Heart left ventricle (tissue), 16 donors: ENCODE measurements at regions not wholly inside any gene's neighbourhood (a gene's known extent, or its start where the extent isn't known, plus 50 kb on each side); places are given as distances from the start of the nearest gene placed in this dataset.
A peak's percentile ranks its signal among the peaks of the same experiment; 100 is the strongest.

ENCODE experiments used
- ATAC-seq, 4 donors: fragments of 200-7000 bp; cut with Tn5 transposase; one replicate each; pipeline ENCODE4 v1.9.1; 2020 to 2022; ENCODE audit warnings: moderate library complexity in 4 of 4, mild to moderate bottlenecking in 3 of 4, moderate number of reproducible peaks in 1 of 4
- DNase-seq, 5 donors: peaks; one replicate each; pipeline ENCODE4 v3.0.0-alpha.2; 2020
- H3K27ac ChIP-seq, 12 donors: fragments of 200-600 bp; sonication (generic) in 4 of 12; one replicate each; pipeline versions ENCODE4 v1.5.0 to v1.8.0; 2016 to 2022; ENCODE audit warnings: mild to moderate bottlenecking in 2 of 12
- H3K27me3 ChIP-seq, 9 donors: fragments of 200-600 bp; sonication (generic) in 2 of 9; one replicate each; pipeline versions ENCODE4 v1.5.1 to v1.8.0; 2016 to 2022; ENCODE audit warnings: mild to moderate bottlenecking in 3 of 9
- H3K36me3 ChIP-seq, 9 donors: fragments of 200-600 bp; sonication (generic) in 2 of 9; one replicate each; pipeline versions ENCODE4 v1.5.0 to v1.8.0; 2018 to 2022; ENCODE audit warnings: mild to moderate bottlenecking in 2 of 9
- H3K4me1 ChIP-seq, 12 donors: fragments of 200-600 bp; sonication (generic) in 4 of 12; one replicate each; pipeline versions ENCODE4 v1.5.0 to v1.8.0; 2016 to 2022; ENCODE audit warnings: mild to moderate bottlenecking in 3 of 12
- H3K4me3 ChIP-seq, 12 donors: fragments of 200-600 bp; sonication (generic) in 4 of 12; one replicate each; pipeline versions ENCODE4 v1.5.0 to v1.8.0; 2017 to 2022; ENCODE audit warnings: mild to moderate bottlenecking in 9 of 12, moderate library complexity in 4 of 12
- H3K9me3 ChIP-seq, 12 donors: fragments of 200-600 bp; sonication (generic) in 4 of 12; one replicate each; pipeline versions ENCODE4 v1.5.0 to v1.8.0; 2016 to 2022; ENCODE audit warnings: mild to moderate bottlenecking in 1 of 12
- POLR2A ChIP-seq, 2 donors: fragments of 450-650 bp; IDR thresholded peaks; one replicate each; pipeline ENCODE4 v1.6.1; 2017; ENCODE audit warnings: antibody characterized with exemption in 2 of 2, mild to moderate bottlenecking in 2 of 2, moderate library complexity in 2 of 2
- WGBS, 4 donors: extraction: QIAGEN DNeasy Blood & Tissue Kit in 2 of 4; methylation state at CpG; one replicate each; pipeline versions ENCODE4 v1.1.5 to v1.1.7; 2013 to 2018; 5-methylcytosine and 5-hydroxymethylcytosine counted together
- intact Hi-C, 10 donors: fragments of 100-400 bp; cut with DNase I; formaldehyde crosslinking; loops; one replicate each; pipeline versions ENCODE4 v1.11.1 to v1.14.2; 2022
- TF ChIP-seq, protein P1 (sequence below), 12 donors: fragments of 200-600 bp; sonication (generic) in 4 of 12; IDR thresholded peaks; one replicate each; pipeline versions ENCODE4 v1.5.0 to v1.8.0; 2018 to 2022; ENCODE audit warnings: antibody characterized with exemption in 12 of 12, mild to moderate bottlenecking in 5 of 12
- donor health status: ischemic (EF 13 %, LVEDD 7.1; RV severe dilation, severe dysfunction).
- donor health status: healthy with polysubstance abuse.
- donor health status: DM: no; HTN: yes; CAD: no.
- donor health status: DM: no; HTN: no; CAD: no.
- donor health status: ischemic (EF 25% LVEDD 6.9; RV normal size, moderate dysfunction).
- donor health status: ischemic (EF 25% LVEDD 5.7; RV mildly dilated, moderate dysfunction).
- donor health status: healthy.
- donor health status: DM: yes; HTN: yes; CAD: no.
- donor health status: ischemic (EF 35%, LVEDD 5.7; RV mildly dilated, moderate dysfunction).
- donor health status: nonischemic (EF 11% LVEDD 7.7; RV severe dilation, severe dysfunction).
- donor health status: DM: yes; HTN: yes; CAD: no.
- donor health status: PGD.
- donor health status: ischemic (EF 29% LVEDD 5.4; RV normal size, mild dysfunction).
- donor health status: nonischemic (EF 23%, LVEDD 6.1; RV moderate dilation, normal function).

DNA sequence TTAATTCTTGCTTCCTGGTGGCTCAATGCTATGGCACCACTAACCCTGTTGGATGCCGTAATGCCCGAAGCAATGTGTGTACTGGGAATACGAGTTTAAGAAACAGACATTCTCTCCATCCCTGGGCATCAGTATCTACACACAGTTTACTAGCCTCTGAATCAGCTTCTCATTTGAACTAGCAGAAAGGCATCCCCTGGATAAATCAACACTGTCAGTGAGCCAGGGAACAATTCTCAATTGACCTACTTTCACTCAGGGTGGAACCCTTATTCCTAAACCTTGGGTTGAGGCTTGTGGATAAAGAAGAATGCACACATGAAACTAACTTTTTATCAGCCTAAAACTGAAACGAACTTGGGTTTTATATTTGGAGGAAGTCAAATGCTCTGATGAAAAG lies 331.0 kb downstream of the GADD45G start:
- intact Hi-C loops: loop anchor here in 2 of 10 donors (5.0 to 10.0 kb wide), 2 partner anchors 66 to 169 kb away; no protein-coding TSS in a partner anchor
- Histone ChIP-seq H3K4me1 (peaks cover 0 to 9% (median 0%) of the 10 kb centered on the region in 12 donors), H3K27me3 (no peaks in the 10 kb centered on the region), H3K4me3 (no peak overlapping the region), H3K36me3 (no peaks in the 10 kb centered on the region), H3K9me3 (no peaks in the 10 kb centered on the region), H3K27ac (no peak overlapping the region)
- no peak for TF ChIP-seq POLR2A (IDR thresholded peaks at IDR 0.05)
- TF ChIP-seq, protein P1, sequence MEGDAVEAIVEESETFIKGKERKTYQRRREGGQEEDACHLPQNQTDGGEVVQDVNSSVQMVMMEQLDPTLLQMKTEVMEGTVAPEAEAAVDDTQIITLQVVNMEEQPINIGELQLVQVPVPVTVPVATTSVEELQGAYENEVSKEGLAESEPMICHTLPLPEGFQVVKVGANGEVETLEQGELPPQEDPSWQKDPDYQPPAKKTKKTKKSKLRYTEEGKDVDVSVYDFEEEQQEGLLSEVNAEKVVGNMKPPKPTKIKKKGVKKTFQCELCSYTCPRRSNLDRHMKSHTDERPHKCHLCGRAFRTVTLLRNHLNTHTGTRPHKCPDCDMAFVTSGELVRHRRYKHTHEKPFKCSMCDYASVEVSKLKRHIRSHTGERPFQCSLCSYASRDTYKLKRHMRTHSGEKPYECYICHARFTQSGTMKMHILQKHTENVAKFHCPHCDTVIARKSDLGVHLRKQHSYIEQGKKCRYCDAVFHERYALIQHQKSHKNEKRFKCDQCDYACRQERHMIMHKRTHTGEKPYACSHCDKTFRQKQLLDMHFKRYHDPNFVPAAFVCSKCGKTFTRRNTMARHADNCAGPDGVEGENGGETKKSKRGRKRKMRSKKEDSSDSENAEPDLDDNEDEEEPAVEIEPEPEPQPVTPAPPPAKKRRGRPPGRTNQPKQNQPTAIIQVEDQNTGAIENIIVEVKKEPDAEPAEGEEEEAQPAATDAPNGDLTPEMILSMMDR (IDR thresholded peaks at IDR 0.05): no peak
- DNase-seq (no peak), ATAC-seq (peak in 1 of 4 donors; percentile 42)
- 77 to 83% (median 82%) methylated on average over 4 of the region's 4 CpGs for WGBS, 4 donors

DNA sequence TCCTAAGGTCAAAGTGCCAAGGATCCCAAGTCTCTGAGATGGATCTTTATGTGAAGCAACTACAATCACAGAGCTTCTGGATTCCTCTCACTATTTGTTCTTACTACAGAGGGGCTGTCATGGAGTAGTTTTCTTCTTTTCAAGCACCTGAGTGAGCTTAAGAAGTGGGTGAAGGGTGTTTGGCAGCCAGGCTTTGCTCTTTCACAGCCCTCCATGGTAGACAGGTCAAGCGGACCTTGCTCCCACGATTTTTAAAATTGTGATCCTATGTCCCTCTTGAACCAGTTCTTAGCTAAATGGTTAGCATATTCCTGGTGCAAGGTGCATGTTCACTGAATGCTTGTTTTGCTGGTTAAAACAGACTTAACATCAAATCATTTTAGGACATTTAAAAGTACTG lies 332.2 kb downstream of the GADD45G start:
- peaks cover 0 to 15% (median under 1%) of the 10 kb centered on the region in 12 donors for H3K4me1 ChIP-seq
- ATAC-seq (no peak), DNase-seq (no peak)
- H3K27ac ChIP-seq: no peak overlapping the region
- no peaks in the 10 kb centered on the region for H3K27me3 ChIP-seq
- intact Hi-C loops: loop anchor here in 2 of 10 donors (5.0 to 10.0 kb wide), 2 partner anchors 65 to 168 kb away; no protein-coding TSS in a partner anchor
- H3K36me3 ChIP-seq: no peaks in the 10 kb centered on the region
- H3K4me3 ChIP-seq: no peak overlapping the region
- H3K9me3 ChIP-seq: no peaks in the 10 kb centered on the region
- no peak for TF ChIP-seq POLR2A (IDR thresholded peaks at IDR 0.05)
- TF ChIP-seq, protein P1 (IDR thresholded peaks at IDR 0.05): no peak
- 90 to 95% (median 92%) methylated on average over 2 of the region's 2 CpGs for WGBS, 4 donors

DNA sequence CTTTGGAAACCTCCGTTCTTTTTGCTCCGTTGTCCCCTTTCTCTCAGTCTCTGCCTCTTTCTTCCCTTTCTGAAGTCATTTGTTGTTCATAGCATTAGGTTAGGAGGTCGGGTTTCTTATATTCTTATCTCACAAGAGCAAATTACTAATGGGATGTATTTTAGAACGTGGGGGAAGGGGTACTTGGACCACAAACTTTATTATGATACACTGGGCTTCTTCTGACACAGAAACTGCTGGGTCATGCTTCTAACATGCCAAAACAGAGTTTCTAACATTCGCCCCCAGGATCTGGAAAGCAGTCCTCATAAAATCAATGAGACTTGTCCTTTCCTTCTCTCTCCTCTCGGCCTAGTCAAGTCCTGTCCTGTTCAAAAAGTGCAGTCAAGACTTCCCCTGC lies 334.4 kb downstream of the GADD45G start:
- H3K9me3 ChIP-seq: no peaks in the 10 kb centered on the region
- TF ChIP-seq, protein P1 (IDR thresholded peaks at IDR 0.05): no peak
- TF ChIP-seq POLR2A (IDR thresholded peaks at IDR 0.05): no peak
- H3K4me1 ChIP-seq: peaks cover 0 to 18% (median 2%) of the 10 kb centered on the region in 12 donors
- intact Hi-C loops: loop anchor here in 2 of 10 donors (5.0 to 10.0 kb wide), 2 partner anchors 63 to 166 kb away; no protein-coding TSS in a partner anchor
- WGBS, 4 donors: 71 to 75% (median 73%) methylated on average over 6 of the region's 6 CpGs
- ATAC-seq (no peak), DNase-seq (no peak)
- no peak overlapping the region for H3K4me3 ChIP-seq
- H3K36me3 ChIP-seq: no peaks in the 10 kb centered on the region
- no peak overlapping the region for H3K27ac ChIP-seq
- peaks cover 0 to 4% (median 0%) of the 10 kb centered on the region in 9 donors for H3K27me3 ChIP-seq

DNA sequence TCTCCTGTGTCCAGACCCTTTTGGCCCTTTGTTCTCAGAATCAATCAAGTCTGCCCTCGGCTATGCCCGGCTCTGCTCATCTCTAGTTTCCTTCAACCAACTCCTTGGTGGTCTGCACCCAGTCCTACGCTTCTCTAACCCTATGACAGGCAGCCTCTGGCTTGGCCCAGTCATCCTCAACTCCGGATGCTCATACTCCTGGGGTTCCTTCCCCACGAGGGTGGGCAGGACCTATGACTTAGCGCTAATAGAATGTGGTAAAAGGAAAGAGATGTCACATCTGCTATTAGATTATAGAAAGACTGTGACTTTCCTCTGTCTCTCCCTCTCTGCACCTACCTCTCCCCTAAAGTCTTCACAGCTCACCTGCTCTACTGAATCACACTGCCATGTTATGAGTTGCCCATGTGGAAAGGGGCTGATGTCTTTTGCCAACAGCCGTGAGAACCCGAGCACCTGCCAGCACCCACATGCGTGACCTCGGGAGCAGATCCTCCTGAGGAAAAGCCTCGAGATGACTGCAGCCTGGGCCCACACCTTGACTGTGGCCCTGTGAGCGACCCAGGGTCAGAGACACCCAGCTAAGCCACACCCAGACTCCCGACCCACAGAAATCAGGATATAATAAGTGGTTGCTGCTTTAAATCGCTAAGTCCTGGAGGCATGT lies 334.9 kb downstream of the GADD45G start:
- H3K9me3 ChIP-seq: no peaks in the 10 kb centered on the region
- no peak overlapping the region for H3K4me3 ChIP-seq
- no peak overlapping the region for H3K27ac ChIP-seq
- WGBS, 4 donors: 84 to 94% (median 93%) methylated on average over 14 of the region's 14 CpGs
- intact Hi-C loops: loop anchor here in 2 of 10 donors (5.0 to 10.0 kb wide), 2 partner anchors 63 to 165 kb away; no protein-coding TSS in a partner anchor
- DNase-seq (no peak), ATAC-seq (no peak)
- TF ChIP-seq, protein P1 (IDR thresholded peaks at IDR 0.05): no peak
- TF ChIP-seq POLR2A (IDR thresholded peaks at IDR 0.05): no peak
- H3K27me3 ChIP-seq: peaks cover 0 to 4% (median 0%) of the 10 kb centered on the region in 9 donors
- H3K4me1 ChIP-seq: peaks cover 0 to 18% (median 2%) of the 10 kb centered on the region in 12 donors
- no peaks in the 10 kb centered on the region for H3K36me3 ChIP-seq
